ENCODE measurements at regions not wholly inside any gene's neighbourhood (a gene's known extent, or its start where the extent isn't known, plus 50 kb on each side); places are given as distances from the start of the nearest gene placed in this dataset.

GRCh38 chr11:134901542-134901941, 489.5 kb upstream of the B3GAT1 start:
- TF ChIP-seq, protein P1, sequence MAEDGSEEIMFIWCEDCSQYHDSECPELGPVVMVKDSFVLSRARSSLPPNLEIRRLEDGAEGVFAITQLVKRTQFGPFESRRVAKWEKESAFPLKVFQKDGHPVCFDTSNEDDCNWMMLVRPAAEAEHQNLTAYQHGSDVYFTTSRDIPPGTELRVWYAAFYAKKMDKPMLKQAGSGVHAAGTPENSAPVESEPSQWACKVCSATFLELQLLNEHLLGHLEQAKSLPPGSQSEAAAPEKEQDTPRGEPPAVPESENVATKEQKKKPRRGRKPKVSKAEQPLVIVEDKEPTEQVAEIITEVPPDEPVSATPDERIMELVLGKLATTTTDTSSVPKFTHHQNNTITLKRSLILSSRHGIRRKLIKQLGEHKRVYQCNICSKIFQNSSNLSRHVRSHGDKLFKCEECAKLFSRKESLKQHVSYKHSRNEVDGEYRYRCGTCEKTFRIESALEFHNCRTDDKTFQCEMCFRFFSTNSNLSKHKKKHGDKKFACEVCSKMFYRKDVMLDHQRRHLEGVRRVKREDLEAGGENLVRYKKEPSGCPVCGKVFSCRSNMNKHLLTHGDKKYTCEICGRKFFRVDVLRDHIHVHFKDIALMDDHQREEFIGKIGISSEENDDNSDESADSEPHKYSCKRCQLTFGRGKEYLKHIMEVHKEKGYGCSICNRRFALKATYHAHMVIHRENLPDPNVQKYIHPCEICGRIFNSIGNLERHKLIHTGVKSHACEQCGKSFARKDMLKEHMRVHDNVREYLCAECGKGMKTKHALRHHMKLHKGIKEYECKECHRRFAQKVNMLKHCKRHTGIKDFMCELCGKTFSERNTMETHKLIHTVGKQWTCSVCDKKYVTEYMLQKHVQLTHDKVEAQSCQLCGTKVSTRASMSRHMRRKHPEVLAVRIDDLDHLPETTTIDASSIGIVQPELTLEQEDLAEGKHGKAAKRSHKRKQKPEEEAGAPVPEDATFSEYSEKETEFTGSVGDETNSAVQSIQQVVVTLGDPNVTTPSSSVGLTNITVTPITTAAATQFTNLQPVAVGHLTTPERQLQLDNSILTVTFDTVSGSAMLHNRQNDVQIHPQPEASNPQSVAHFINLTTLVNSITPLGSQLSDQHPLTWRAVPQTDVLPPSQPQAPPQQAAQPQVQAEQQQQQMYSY (CRISPR knock-in tag; IDR thresholded peaks at IDR 0.05): no peak
- TF ChIP-seq, protein P2, sequence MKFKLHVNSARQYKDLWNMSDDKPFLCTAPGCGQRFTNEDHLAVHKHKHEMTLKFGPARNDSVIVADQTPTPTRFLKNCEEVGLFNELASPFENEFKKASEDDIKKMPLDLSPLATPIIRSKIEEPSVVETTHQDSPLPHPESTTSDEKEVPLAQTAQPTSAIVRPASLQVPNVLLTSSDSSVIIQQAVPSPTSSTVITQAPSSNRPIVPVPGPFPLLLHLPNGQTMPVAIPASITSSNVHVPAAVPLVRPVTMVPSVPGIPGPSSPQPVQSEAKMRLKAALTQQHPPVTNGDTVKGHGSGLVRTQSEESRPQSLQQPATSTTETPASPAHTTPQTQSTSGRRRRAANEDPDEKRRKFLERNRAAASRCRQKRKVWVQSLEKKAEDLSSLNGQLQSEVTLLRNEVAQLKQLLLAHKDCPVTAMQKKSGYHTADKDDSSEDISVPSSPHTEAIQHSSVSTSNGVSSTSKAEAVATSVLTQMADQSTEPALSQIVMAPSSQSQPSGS (CRISPR knock-in tag; IDR thresholded peaks at IDR 0.05; ENCODE audit: borderline replicate concordance, low read depth): no peak
- TF ChIP-seq, protein P3, sequence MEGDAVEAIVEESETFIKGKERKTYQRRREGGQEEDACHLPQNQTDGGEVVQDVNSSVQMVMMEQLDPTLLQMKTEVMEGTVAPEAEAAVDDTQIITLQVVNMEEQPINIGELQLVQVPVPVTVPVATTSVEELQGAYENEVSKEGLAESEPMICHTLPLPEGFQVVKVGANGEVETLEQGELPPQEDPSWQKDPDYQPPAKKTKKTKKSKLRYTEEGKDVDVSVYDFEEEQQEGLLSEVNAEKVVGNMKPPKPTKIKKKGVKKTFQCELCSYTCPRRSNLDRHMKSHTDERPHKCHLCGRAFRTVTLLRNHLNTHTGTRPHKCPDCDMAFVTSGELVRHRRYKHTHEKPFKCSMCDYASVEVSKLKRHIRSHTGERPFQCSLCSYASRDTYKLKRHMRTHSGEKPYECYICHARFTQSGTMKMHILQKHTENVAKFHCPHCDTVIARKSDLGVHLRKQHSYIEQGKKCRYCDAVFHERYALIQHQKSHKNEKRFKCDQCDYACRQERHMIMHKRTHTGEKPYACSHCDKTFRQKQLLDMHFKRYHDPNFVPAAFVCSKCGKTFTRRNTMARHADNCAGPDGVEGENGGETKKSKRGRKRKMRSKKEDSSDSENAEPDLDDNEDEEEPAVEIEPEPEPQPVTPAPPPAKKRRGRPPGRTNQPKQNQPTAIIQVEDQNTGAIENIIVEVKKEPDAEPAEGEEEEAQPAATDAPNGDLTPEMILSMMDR (IDR thresholded peaks at IDR 0.05): no peak
- no peak for TF ChIP-seq ZNF281 (CRISPR knock-in tag; IDR thresholded peaks at IDR 0.05)
- no peak for TF ChIP-seq ESRRA (CRISPR knock-in tag; IDR thresholded peaks at IDR 0.05; ENCODE audit: borderline replicate concordance)
- TF ChIP-seq GABPB1 (CRISPR knock-in tag; IDR thresholded peaks at IDR 0.05): no peak

All from WTC11 (cell line).